SU-DHL-6 (cell line): ENCODE measurements at regions not wholly inside any gene's neighbourhood (a gene's known extent, or its start where the extent isn't known, plus 50 kb on each side); places are given as distances from the start of the nearest gene placed in this dataset.

ENCODE experiments used
- CTCF ChIP-seq: fragments of 200-600 bp; sonication (generic); IDR thresholded peaks from one replicate; pipeline ENCODE4 v1.5.1; 2017; ENCODE audit warnings: antibody characterized with exemption, mild to moderate bottlenecking, low read length, moderate library complexity; ENCODE audit not compliant: insufficient read depth, poor library complexity, severe bottlenecking
- EZH2phosphoT487 ChIP-seq: fragments of 200-600 bp; sonication (generic), shearing (Covaris generic); conservative IDR thresholded peaks from 2 replicates; pipeline ENCODE4 v1.6.1; 2018; ENCODE audit warnings: mild to moderate bottlenecking, antibody characterized with exemption, low read length, moderate library complexity, mixed read lengths

- peak; percentile 16 for TF ChIP-seq CTCF
- TF ChIP-seq EZH2phosphoT487 = no peak
Observed at GRCh38 chr16:48041981-48042421, 113.8 kb downstream of the ABCC12 start.
